Testis (tissue), 2 donors: ENCODE measurements at regions not wholly inside any gene's neighbourhood (a gene's known extent, or its start where the extent isn't known, plus 50 kb on each side); places are given as distances from the start of the nearest gene placed in this dataset.

Experiments
- CTCF ChIP-seq, 3 experiments: fragments of 450-650 bp in 2 of 3; fragments of 200-600 bp in 1 of 3; sonication (generic) in 1 of 3; IDR thresholded peaks; one replicate each; pipeline ENCODE4 v1.5.1; 2016 to 2019; ENCODE audit warnings: antibody characterized with exemption in 3 of 3, mild to moderate bottlenecking in 2 of 3, moderate library complexity in 1 of 3
- POLR2A ChIP-seq: fragments of 450-650 bp; IDR thresholded peaks from one replicate; pipeline ENCODE4 v1.6.1; 2017; ENCODE audit warnings: antibody characterized with exemption, mild to moderate bottlenecking, moderate library complexity

- TF ChIP-seq POLR2A (no peak), CTCF (IDR thresholded peaks at IDR 0.05) (no peak)
Measured at GRCh38 chr2:199703199-199703598, 147.8 kb downstream of the FTCDNL1 start.
